GM23338 (cell line): ENCODE measurements at regions not wholly inside any gene's neighbourhood (a gene's known extent, or its start where the extent isn't known, plus 50 kb on each side); places are given as distances from the start of the nearest gene placed in this dataset.

ENCODE experiments used
- ATAC-seq: fragments of 200-7000 bp; cut with Tn5 transposase; 3 replicates; pipeline ENCODE4 v1.9.1; 2020
- DNase-seq: peaks from one replicate; pipeline ENCODE4 v3.0.0-alpha.2; 2015; ENCODE audit warnings: low spot score
- H2AFZ ChIP-seq: fragments of 200-600 bp; sonication (generic); 2 replicates; pipeline ENCODE4 v1.8.0; 2016; ENCODE audit warnings: antibody characterized with exemption, mild to moderate bottlenecking, moderate library complexity
- H3F3A ChIP-seq: fragments of 200-600 bp; sonication (generic); replicated peaks from 2 replicates; pipeline ENCODE4 v1.8.0; 2017; ENCODE audit warnings: antibody characterized with exemption, mixed run types, low read depth
- H3K27ac ChIP-seq: fragments of 200-600 bp; sonication (generic); 2 replicates; pipeline ENCODE4 v1.6.1; 2016; ENCODE audit warnings: low read depth
- H3K27me3 ChIP-seq: fragments of 200-600 bp; sonication (generic); 2 replicates; pipeline ENCODE4 v1.8.0; 2016; ENCODE audit warnings: mild to moderate bottlenecking, mixed run types, moderate library complexity; ENCODE audit not compliant: insufficient read depth
- H3K36me3 ChIP-seq: fragments of 200-600 bp; sonication (generic); 2 replicates; pipeline ENCODE4 v1.8.0; 2016; ENCODE audit warnings: mild to moderate bottlenecking; ENCODE audit not compliant: insufficient read depth
- H3K4me1 ChIP-seq: fragments of 200-600 bp; sonication (generic); 2 replicates; pipeline ENCODE4 v1.8.0; 2016; ENCODE audit warnings: mild to moderate bottlenecking, moderate library complexity; ENCODE audit not compliant: insufficient read depth
- H3K4me2 ChIP-seq: fragments of 200-600 bp; sonication (generic); 2 replicates; pipeline ENCODE4 v1.7.1; 2017; ENCODE audit warnings: mixed run types
- H3K4me3 ChIP-seq: fragments of 200-600 bp; sonication (generic); 2 replicates; pipeline ENCODE4 v1.6.1; 2016; ENCODE audit warnings: mixed run types
- H3K79me2 ChIP-seq: fragments of 200-600 bp; sonication (generic); replicated peaks from 2 replicates; pipeline ENCODE4 v1.8.0; 2017; ENCODE audit warnings: mild to moderate bottlenecking; ENCODE audit not compliant: insufficient read depth
- H3K9me2 ChIP-seq: fragments of 200-600 bp; sonication (generic); 2 replicates; pipeline ENCODE4 v1.8.0; 2017; ENCODE audit not compliant: insufficient read depth
- H4K20me1 ChIP-seq: fragments of 200-600 bp; sonication (generic); replicated peaks from 2 replicates; pipeline ENCODE4 v1.8.0; 2017; ENCODE audit warnings: mild to moderate bottlenecking; ENCODE audit not compliant: insufficient read depth
- H3K27ac Mint-ChIP-seq: 2 replicates; pipeline ENCODE4 v1.8.0; 2020; ENCODE audit warnings: inconsistent platforms, mild to moderate bottlenecking, moderate library complexity, mixed read lengths
- H3K27me3 Mint-ChIP-seq: 3 replicates; pipeline ENCODE4 v1.8.0; 2022; ENCODE audit warnings: low read depth, mild to moderate bottlenecking, moderate library complexity, mixed read lengths, inconsistent platforms; ENCODE audit not compliant: insufficient read depth, poor library complexity
- H3K36me3 Mint-ChIP-seq: 3 replicates; pipeline ENCODE4 v1.8.0; 2021; ENCODE audit warnings: low read depth, mild to moderate bottlenecking, inconsistent platforms, moderate library complexity, mixed read lengths
- H3K4me1 Mint-ChIP-seq: 3 replicates; pipeline ENCODE4 v1.8.0; 2020; ENCODE audit warnings: mild to moderate bottlenecking, inconsistent platforms, mixed read lengths
- H3K4me3 Mint-ChIP-seq: 3 replicates; pipeline ENCODE4 v1.8.0; 2021; ENCODE audit warnings: moderate library complexity, mild to moderate bottlenecking, inconsistent platforms, mixed read lengths
- H3K9me3 Mint-ChIP-seq: 3 replicates; pipeline ENCODE4 v1.8.0; 2020; ENCODE audit warnings: moderate library complexity, mild to moderate bottlenecking, inconsistent platforms, mixed read lengths
- CREB1 ChIP-seq: fragments of 250-450 bp; sonication (Bioruptor Pico); IDR thresholded peaks from 2 replicates; pipeline ENCODE4 v1.5.0; 2020; ENCODE audit warnings: low read depth, mild to moderate bottlenecking, moderate library complexity
- EZH2 ChIP-seq: fragments of 200-600 bp; sonication (generic); IDR thresholded peaks from one replicate; pipeline ENCODE4 v1.8.0; 2017; ENCODE audit warnings: antibody characterized with exemption, mild to moderate bottlenecking, low read depth; ENCODE audit not compliant: unreplicated experiment
- EZH2phosphoT487 ChIP-seq: fragments of 200-600 bp; sonication (generic); IDR thresholded peaks from one replicate; pipeline ENCODE4 v1.8.1; 2018; ENCODE audit warnings: antibody characterized with exemption; ENCODE audit not compliant: unreplicated experiment
- JUNB ChIP-seq: IDR thresholded peaks from one replicate; pipeline ENCODE4 v1.6.1; 2016; ENCODE audit warnings: antibody characterized with exemption; ENCODE audit not compliant: unreplicated experiment
- POLR2AphosphoS5 ChIP-seq: IDR thresholded peaks from 2 replicates; pipeline ENCODE4 v1.6.1; 2016; ENCODE audit warnings: antibody characterized with exemption, low read depth
- STAT1 ChIP-seq: IDR thresholded peaks from one replicate; pipeline ENCODE4 v1.6.1; 2016; ENCODE audit warnings: antibody characterized with exemption; ENCODE audit not compliant: unreplicated experiment
- ZNF114 ChIP-seq: fragments of 250-450 bp; sonication (Bioruptor Pico); IDR thresholded peaks from 2 replicates; pipeline ENCODE4 v1.5.0; 2020; ENCODE audit warnings: mild to moderate bottlenecking, moderate library complexity
- TF ChIP-seq, protein P1 (sequence below): IDR thresholded peaks from one replicate; pipeline ENCODE4 v1.6.1; 2018; ENCODE audit warnings: antibody characterized with exemption; ENCODE audit not compliant: unreplicated experiment

DNA sequence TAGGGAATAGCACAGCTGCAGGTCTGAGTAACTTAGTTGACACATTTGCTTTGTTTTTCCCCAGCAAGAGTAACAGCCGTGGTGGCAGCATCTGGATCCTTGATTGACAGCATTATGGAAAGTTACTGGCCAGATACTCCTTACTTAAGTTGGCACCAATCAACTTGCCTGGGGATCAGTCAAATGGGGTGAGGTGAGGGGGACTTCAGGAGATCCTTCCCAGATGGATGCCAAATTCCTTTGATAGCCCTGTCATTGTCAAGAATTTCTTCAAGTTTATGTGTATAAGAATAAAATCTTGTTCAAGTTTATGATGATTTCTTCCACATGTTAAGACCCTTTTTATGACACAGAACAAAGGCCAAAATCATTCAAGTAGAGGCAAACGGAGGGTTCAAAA is 618.4 kb downstream of the SLC6A15 start:
- H3K9me3 Mint-ChIP-seq, result peaks cover 3% of the 10 kb centered on the region; the same call in 1 of the 3 replicates
- H3K27me3 ChIP-seq, result no peaks in the 10 kb centered on the region
- H3K4me1 ChIP-seq, result no peaks in the 10 kb centered on the region
- no peaks in the 10 kb centered on the region for H3K36me3 Mint-ChIP-seq
- no peaks in the 10 kb centered on the region for H3K79me2 ChIP-seq
- H3K27ac Mint-ChIP-seq, result no peak overlapping the region
- no peaks in the 10 kb centered on the region for H3K36me3 ChIP-seq
- no peak overlapping the region for H3K4me3 ChIP-seq
- no peak overlapping the region for H3K4me3 Mint-ChIP-seq
- H3K9me2 ChIP-seq, result no peaks in the 10 kb centered on the region
- no peaks in the 10 kb centered on the region for H3K4me1 Mint-ChIP-seq
- H3F3A ChIP-seq, result no peaks in the 10 kb centered on the region
- no peak overlapping the region for H3K27ac ChIP-seq
- DNase-seq (no peak), ATAC-seq (no peak)
- no peaks in the 10 kb centered on the region for H4K20me1 ChIP-seq
- no peak overlapping the region for H3K4me2 ChIP-seq
- H3K27me3 Mint-ChIP-seq, result no peaks in the 10 kb centered on the region
- H2AFZ ChIP-seq, result 0 out of 2 replicates have a peak overlapping the region, but pooled peaks have one; percentile 14
- no peak for TF ChIP-seq EZH2phosphoT487
- TF ChIP-seq, protein P1, sequence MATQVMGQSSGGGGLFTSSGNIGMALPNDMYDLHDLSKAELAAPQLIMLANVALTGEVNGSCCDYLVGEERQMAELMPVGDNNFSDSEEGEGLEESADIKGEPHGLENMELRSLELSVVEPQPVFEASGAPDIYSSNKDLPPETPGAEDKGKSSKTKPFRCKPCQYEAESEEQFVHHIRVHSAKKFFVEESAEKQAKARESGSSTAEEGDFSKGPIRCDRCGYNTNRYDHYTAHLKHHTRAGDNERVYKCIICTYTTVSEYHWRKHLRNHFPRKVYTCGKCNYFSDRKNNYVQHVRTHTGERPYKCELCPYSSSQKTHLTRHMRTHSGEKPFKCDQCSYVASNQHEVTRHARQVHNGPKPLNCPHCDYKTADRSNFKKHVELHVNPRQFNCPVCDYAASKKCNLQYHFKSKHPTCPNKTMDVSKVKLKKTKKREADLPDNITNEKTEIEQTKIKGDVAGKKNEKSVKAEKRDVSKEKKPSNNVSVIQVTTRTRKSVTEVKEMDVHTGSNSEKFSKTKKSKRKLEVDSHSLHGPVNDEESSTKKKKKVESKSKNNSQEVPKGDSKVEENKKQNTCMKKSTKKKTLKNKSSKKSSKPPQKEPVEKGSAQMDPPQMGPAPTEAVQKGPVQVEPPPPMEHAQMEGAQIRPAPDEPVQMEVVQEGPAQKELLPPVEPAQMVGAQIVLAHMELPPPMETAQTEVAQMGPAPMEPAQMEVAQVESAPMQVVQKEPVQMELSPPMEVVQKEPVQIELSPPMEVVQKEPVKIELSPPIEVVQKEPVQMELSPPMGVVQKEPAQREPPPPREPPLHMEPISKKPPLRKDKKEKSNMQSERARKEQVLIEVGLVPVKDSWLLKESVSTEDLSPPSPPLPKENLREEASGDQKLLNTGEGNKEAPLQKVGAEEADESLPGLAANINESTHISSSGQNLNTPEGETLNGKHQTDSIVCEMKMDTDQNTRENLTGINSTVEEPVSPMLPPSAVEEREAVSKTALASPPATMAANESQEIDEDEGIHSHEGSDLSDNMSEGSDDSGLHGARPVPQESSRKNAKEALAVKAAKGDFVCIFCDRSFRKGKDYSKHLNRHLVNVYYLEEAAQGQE, result no peak
- no peak for TF ChIP-seq EZH2
- no peak for TF ChIP-seq JUNB
- TF ChIP-seq CREB1 (CRISPR knock-in tag), result no peak

DNA sequence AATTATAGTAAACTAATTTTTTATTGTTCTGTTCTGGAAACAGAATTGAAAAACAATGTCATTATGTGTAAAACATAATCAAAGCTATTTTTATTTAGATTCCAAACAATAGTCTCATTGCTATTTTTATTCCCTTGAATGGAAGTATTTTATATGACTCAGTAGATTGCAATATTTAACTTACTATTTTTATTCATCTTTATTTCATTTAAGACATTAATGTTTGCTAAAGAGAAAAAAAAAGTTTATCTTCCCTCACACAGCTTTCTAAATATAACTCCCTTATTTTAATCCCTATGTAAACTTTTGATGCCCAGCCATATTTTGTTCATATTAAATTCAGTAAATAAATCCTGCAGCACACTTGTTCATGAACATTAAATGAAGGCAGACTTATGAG is 622.4 kb downstream of the SLC6A15 start:
- Mint-ChIP-seq H3K9me3 (no peaks in the 10 kb centered on the region), H3K4me3 (no peak overlapping the region), H3K4me1 (no peaks in the 10 kb centered on the region), H3K27ac (no peak overlapping the region), H3K27me3 (no peaks in the 10 kb centered on the region), H3K36me3 (no peaks in the 10 kb centered on the region)
- Histone ChIP-seq H2AFZ (no peak overlapping the region), H3K36me3 (no peaks in the 10 kb centered on the region), H3K27me3 (no peaks in the 10 kb centered on the region), H3K27ac (no peak overlapping the region), H3K9me2 (no peaks in the 10 kb centered on the region), H4K20me1 (no peaks in the 10 kb centered on the region), H3F3A (no peaks in the 10 kb centered on the region), H3K4me3 (no peak overlapping the region), H3K79me2 (no peaks in the 10 kb centered on the region), H3K4me2 (no peak overlapping the region), H3K4me1 (no peaks in the 10 kb centered on the region)
- DNase-seq, result no peak
- TF ChIP-seq STAT1, result no peak
- TF ChIP-seq EZH2phosphoT487, result no peak
- no peak for TF ChIP-seq ZNF114 (CRISPR knock-in tag)
- TF ChIP-seq, protein P1, result no peak
- TF ChIP-seq POLR2AphosphoS5, result no peak
- no peak for TF ChIP-seq CREB1 (CRISPR knock-in tag)
- no peak for ATAC-seq
